PC-9 (cell line): ENCODE measurements at regions not wholly inside any gene's neighbourhood (a gene's known extent, or its start where the extent isn't known, plus 50 kb on each side); places are given as distances from the start of the nearest gene placed in this dataset.

ENCODE experiments used
- BruUV-seq: library from RNA; stranded (reverse); fragments of 400-500 nt; replicated peaks from 2 replicates; lab custom pipeline; 2021; lab: Mats Ljungman, UMichigan
- CTCF ChIA-PET: fragments of 300-600 bp; sonication (Branson Sonifier 250); formaldehyde crosslinking; loops from one replicate; lab custom pipeline; 2022; ENCODE audit warnings: antibody characterized with exemption; lab: Charles Lee
- POLR2A ChIA-PET: fragments of 300-600 bp; sonication (Branson Sonifier 250); formaldehyde crosslinking; loops from one replicate; lab custom pipeline; 2022; ENCODE audit warnings: antibody characterized with exemption; ENCODE audit not compliant: unreplicated experiment; lab: Charles Lee
- DNase-seq, 2 experiments: peaks; one replicate each; pipeline versions ENCODE4 v3.0.0 to v3.0.0-alpha.2; 2015 to 2022; ENCODE audit warnings: mixed read lengths in 1 of 2
- H2AFZ ChIP-seq: fragments of 200-600 bp; sonication (generic); 2 replicates; pipeline ENCODE4 v1.8.1; 2017; ENCODE audit warnings: antibody characterized with exemption
- H3F3A ChIP-seq: fragments of 200-600 bp; sonication (generic); 2 replicates; pipeline ENCODE4 v1.8.1; 2017; ENCODE audit warnings: antibody characterized with exemption, mild to moderate bottlenecking, low read depth; ENCODE audit not compliant: insufficient read depth
- H3K27ac ChIP-seq: fragments of 200-600 bp; sonication (generic); 2 replicates; pipeline ENCODE4 v1.6.1; 2016; ENCODE audit warnings: mixed run types
- H3K27me3 ChIP-seq: fragments of 200-600 bp; sonication (generic); 2 replicates; pipeline ENCODE4 v1.6.1; 2016; ENCODE audit warnings: low read depth, mixed run types; ENCODE audit not compliant: insufficient read depth
- H3K36me3 ChIP-seq: fragments of 200-600 bp; sonication (generic); 2 replicates; pipeline ENCODE4 v1.6.1; 2016; ENCODE audit warnings: low read depth, mixed run types
- H3K4me1 ChIP-seq: fragments of 200-600 bp; sonication (generic); replicated peaks from 2 replicates; pipeline ENCODE4 v1.6.1; 2016; ENCODE audit warnings: mixed run types; ENCODE audit not compliant: insufficient read depth
- H3K4me2 ChIP-seq: fragments of 200-600 bp; sonication (generic); 2 replicates; pipeline ENCODE4 v1.6.1; 2017; ENCODE audit warnings: mixed run types
- H3K4me3 ChIP-seq: fragments of 200-600 bp; sonication (generic); 2 replicates; pipeline ENCODE4 v1.6.1; 2016; ENCODE audit warnings: mixed run types
- H3K79me2 ChIP-seq: fragments of 200-600 bp; sonication (generic); 2 replicates; pipeline ENCODE4 v1.6.1; 2017; ENCODE audit warnings: low read depth, mixed run types
- H3K9me2 ChIP-seq: fragments of 200-600 bp; sonication (generic); 2 replicates; pipeline ENCODE4 v1.8.1; 2017; ENCODE audit warnings: mild to moderate bottlenecking; ENCODE audit not compliant: insufficient read depth
- H3K9me3 ChIP-seq: fragments of 200-600 bp; sonication (generic); 2 replicates; pipeline ENCODE4 v1.8.1; 2016; ENCODE audit warnings: low read depth; ENCODE audit not compliant: insufficient read depth
- H4K20me1 ChIP-seq: fragments of 200-600 bp; sonication (generic); 2 replicates; pipeline ENCODE4 v1.8.1; 2017; ENCODE audit not compliant: insufficient read depth
- EZH2 ChIP-seq: fragments of 200-600 bp; sonication (generic); IDR thresholded peaks from 2 replicates; pipeline ENCODE4 v1.8.0; 2017; ENCODE audit warnings: antibody characterized with exemption, low read depth
- intact Hi-C: fragments of 100-400 bp; cut with micrococcal nuclease; formaldehyde crosslinking; loops from one replicate; pipeline ENCODE4 v1.10.0; 2022; ENCODE audit not compliant: unreplicated experiment
- TF ChIP-seq, protein P1 (sequence below): fragments of 200-600 bp; sonication (generic); conservative IDR thresholded peaks from 2 replicates; pipeline ENCODE4 v1.6.1; 2017; ENCODE audit warnings: mixed run types, antibody characterized with exemption, mild to moderate bottlenecking, moderate library complexity

DNA sequence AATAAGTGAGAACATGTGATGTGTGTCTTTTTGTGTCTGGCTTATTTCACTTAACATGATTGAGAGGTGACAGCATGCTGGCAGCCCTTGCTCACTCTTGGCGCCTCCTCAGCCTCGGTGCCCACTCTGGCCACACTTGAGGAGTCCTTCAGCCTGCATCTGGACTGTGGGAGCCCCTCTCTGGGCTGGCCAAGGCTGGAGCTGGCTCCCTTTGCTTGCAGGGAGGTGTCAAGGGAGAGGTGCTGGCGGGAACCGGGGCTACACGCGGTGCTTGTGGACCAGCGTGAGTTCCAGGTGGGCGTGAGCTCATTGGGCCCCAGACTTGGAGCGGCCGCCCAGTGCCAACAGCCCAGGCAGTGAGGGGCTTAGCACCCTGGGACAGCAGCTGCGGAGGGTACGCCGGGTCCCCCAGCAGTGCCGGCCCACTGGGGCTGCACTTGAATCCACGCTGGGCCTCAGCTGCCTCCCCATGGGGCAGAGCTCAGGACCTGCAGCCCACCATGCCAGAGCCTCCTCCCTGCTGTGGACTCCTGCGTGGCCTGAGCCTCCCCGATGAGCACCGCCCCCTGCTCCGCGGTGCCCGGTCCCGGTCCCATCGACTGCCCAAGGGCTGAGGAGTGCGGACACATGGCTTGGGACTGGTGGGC is 658.6 kb downstream of the GRXCR1 start:
- H3F3A ChIP-seq, result no peaks in the 10 kb centered on the region

DNA sequence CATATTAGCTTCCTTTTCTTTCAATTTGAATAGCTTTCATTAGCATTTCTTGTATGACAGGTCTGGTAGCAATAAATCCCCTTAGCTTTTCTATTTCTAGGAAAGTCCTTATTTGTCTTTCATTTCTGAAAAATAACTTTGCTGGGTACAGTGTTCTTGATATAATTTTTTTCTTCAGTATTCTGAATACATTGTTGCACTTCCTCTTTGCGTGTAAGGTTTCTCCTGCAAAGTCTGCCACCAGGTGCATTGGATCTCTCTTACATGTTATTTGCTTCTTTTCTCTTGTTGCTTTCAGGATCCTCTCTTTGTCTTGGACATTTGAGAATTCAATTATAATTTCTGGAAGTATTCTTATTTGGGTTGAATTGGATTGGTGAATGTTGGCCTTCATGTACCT is 663.7 kb downstream of the GRXCR1 start:
- Histone ChIP-seq H2AFZ (no peak overlapping the region), H3K79me2 (no peaks in the 10 kb centered on the region), H3K4me2 (no peak overlapping the region), H3K27me3 (no peaks in the 10 kb centered on the region), H3F3A (no peaks in the 10 kb centered on the region), H3K9me2 (no peaks in the 10 kb centered on the region), H3K9me3 (no peaks in the 10 kb centered on the region), H3K36me3 (no peaks in the 10 kb centered on the region), H3K27ac (no peak overlapping the region), H3K4me3 (no peak overlapping the region), H4K20me1 (no peaks in the 10 kb centered on the region), H3K4me1 (no peaks in the 10 kb centered on the region)
- TF ChIP-seq EZH2, result no peak
- TF ChIP-seq, protein P1, sequence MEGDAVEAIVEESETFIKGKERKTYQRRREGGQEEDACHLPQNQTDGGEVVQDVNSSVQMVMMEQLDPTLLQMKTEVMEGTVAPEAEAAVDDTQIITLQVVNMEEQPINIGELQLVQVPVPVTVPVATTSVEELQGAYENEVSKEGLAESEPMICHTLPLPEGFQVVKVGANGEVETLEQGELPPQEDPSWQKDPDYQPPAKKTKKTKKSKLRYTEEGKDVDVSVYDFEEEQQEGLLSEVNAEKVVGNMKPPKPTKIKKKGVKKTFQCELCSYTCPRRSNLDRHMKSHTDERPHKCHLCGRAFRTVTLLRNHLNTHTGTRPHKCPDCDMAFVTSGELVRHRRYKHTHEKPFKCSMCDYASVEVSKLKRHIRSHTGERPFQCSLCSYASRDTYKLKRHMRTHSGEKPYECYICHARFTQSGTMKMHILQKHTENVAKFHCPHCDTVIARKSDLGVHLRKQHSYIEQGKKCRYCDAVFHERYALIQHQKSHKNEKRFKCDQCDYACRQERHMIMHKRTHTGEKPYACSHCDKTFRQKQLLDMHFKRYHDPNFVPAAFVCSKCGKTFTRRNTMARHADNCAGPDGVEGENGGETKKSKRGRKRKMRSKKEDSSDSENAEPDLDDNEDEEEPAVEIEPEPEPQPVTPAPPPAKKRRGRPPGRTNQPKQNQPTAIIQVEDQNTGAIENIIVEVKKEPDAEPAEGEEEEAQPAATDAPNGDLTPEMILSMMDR, result no peak
- BruUV-seq, result no TSS peak
- intact Hi-C loops, result no loop called here
- DNase-seq, result no peak
- CTCF ChIA-PET, result no interaction called here
- POLR2A ChIA-PET, result no interaction called here

More for the DNA sequence above, 658.6 kb downstream of the GRXCR1 start:
- Histone ChIP-seq H3K4me1 (no peaks in the 10 kb centered on the region), H3K27ac (no peak overlapping the region), H3K4me3 (no peak overlapping the region), H3K27me3 (no peaks in the 10 kb centered on the region), H3K79me2 (no peaks in the 10 kb centered on the region), H3K9me3 (no peaks in the 10 kb centered on the region), H3K36me3 (no peaks in the 10 kb centered on the region), H2AFZ (no peak overlapping the region), H4K20me1 (no peaks in the 10 kb centered on the region), H3K9me2 (no peaks in the 10 kb centered on the region), H3K4me2 (no peak overlapping the region)
- intact Hi-C loops, result no loop called here
- no TSS peak for BruUV-seq
- DNase-seq, result no peak
- POLR2A ChIA-PET, result no interaction called here
- CTCF ChIA-PET, result no interaction called here
- TF ChIP-seq, protein P1, result no peak
- no peak for TF ChIP-seq EZH2

DNA sequence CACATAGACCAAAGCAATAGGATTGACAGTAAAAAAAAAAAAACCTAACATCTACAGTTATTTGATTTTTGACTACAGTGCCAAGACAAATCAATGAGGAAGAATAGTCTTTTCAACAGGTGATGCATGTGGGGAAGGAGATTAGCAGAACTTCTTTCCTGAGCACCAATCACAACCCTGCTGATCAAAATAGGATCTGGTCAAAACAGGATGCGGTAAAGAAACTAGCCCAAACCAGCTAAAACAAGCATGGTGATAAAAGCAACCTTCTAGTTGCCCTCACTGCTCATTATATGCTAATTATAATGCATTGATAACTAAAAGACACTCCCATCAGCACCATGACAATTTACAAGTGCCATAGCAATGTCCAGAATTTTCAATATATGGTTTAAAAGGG is 667.5 kb downstream of the GRXCR1 start:
- POLR2A ChIA-PET, result no interaction called here

DNA sequence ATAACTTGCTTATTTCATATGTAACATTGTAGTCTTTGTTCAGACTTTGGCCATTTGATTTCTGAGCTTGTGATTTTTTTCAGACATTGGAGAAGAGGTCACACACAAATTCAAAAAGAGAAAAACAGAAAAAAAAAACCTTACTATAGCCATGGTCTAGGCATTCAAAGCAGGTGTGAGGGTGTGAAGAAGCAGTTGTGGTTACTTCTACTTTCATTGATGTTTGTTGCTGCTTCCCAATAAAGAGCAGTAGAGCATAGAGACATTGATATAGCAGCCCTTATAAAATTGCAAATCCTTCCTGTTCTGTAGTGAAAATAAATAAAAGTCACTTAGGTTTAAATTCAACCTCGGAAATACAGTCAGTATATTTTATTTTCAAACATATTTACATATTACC is 671.6 kb downstream of the GRXCR1 start:
- no peak for DNase-seq
- CTCF ChIA-PET, result interaction anchor here (0.6 kb wide), 1 partner anchor 676 kb away, joined by 6 read pairs; no protein-coding TSS in a partner anchor

More for the DNA sequence above, 667.5 kb downstream of the GRXCR1 start:
- no peak overlapping the region for H3K27ac ChIP-seq
- CTCF ChIA-PET, result no interaction called here
- no peaks in the 10 kb centered on the region for H3K79me2 ChIP-seq
- TF ChIP-seq EZH2, result no peak
- no TSS peak for BruUV-seq
- intact Hi-C loops, result no loop called here
- H3K4me1 ChIP-seq, result no peaks in the 10 kb centered on the region
- H3K36me3 ChIP-seq, result no peaks in the 10 kb centered on the region
- H3K9me2 ChIP-seq, result no peaks in the 10 kb centered on the region
- no peaks in the 10 kb centered on the region for H3K9me3 ChIP-seq
- H3F3A ChIP-seq, result no peaks in the 10 kb centered on the region
- no peak overlapping the region for H2AFZ ChIP-seq
- no peak for DNase-seq
- no peaks in the 10 kb centered on the region for H4K20me1 ChIP-seq
- no peak overlapping the region for H3K4me3 ChIP-seq
- H3K27me3 ChIP-seq, result no peaks in the 10 kb centered on the region
- no peak overlapping the region for H3K4me2 ChIP-seq

More for the DNA sequence above, 671.6 kb downstream of the GRXCR1 start:
- Histone ChIP-seq H3K27ac (no peak overlapping the region), H3K27me3 (no peaks in the 10 kb centered on the region), H3K36me3 (no peaks in the 10 kb centered on the region), H3K4me3 (no peak overlapping the region), H4K20me1 (no peaks in the 10 kb centered on the region), H3K9me2 (no peaks in the 10 kb centered on the region), H3K79me2 (no peaks in the 10 kb centered on the region), H3K4me1 (no peaks in the 10 kb centered on the region), H2AFZ (no peak overlapping the region), H3K4me2 (no peak overlapping the region), H3K9me3 (no peaks in the 10 kb centered on the region), H3F3A (no peaks in the 10 kb centered on the region)
- TF ChIP-seq, protein P1, result no peak
- TF ChIP-seq EZH2, result no peak
- no TSS peak for BruUV-seq
- POLR2A ChIA-PET, result no interaction called here
- intact Hi-C loops, result no loop called here
